ENCODE measurements at regions not wholly inside any gene's neighbourhood (a gene's known extent, or its start where the extent isn't known, plus 50 kb on each side); places are given as distances from the start of the nearest gene placed in this dataset.
"Not testable (repeated sequence)": the region's sequence is repeated elsewhere in the genome, so short reads cannot be mapped to it uniquely, and the experiment has no call there.

DNA sequence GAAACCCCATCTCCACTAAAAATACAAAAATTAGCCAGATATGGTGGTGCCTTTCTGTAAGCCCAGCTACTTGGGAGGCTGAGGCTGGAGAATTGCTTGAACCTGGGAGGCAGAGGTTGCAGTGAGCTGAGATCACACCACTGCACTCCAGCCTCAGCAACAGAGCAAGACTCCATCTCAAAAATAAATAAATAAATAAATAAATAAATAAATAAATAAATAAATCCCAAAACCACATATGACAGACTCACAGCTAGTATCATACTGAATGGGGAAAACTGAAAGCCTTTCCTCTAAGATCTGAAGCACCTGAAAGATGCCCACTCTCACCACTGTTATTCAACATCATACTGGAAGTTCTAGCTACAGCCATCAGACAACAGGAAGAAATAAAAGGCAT is 97.3 kb downstream of the TTC6 start:
- not testable (repeated sequence) for TF ChIP-seq EZH2 (IDR thresholded peaks at IDR 0.05; ENCODE audit: borderline replicate concordance, low read depth, low read length, severe bottlenecking); POLR2AphosphoS5 (IDR thresholded peaks at IDR 0.05; ENCODE audit: insufficient read depth, low read depth, low read length); MYC (IDR thresholded peaks at IDR 0.05; ENCODE audit: low read depth, low read length); POLR2A (IDR thresholded peaks at IDR 0.05; ENCODE audit: low read depth, low read length); GATA2 (IDR thresholded peaks at IDR 0.05; ENCODE audit: insufficient read depth, insufficient read length, low read depth, low read length); JUN (IDR thresholded peaks at IDR 0.05; ENCODE audit: borderline replicate concordance, insufficient read depth, insufficient read length, low read depth)
- TF ChIP-seq, protein P1, sequence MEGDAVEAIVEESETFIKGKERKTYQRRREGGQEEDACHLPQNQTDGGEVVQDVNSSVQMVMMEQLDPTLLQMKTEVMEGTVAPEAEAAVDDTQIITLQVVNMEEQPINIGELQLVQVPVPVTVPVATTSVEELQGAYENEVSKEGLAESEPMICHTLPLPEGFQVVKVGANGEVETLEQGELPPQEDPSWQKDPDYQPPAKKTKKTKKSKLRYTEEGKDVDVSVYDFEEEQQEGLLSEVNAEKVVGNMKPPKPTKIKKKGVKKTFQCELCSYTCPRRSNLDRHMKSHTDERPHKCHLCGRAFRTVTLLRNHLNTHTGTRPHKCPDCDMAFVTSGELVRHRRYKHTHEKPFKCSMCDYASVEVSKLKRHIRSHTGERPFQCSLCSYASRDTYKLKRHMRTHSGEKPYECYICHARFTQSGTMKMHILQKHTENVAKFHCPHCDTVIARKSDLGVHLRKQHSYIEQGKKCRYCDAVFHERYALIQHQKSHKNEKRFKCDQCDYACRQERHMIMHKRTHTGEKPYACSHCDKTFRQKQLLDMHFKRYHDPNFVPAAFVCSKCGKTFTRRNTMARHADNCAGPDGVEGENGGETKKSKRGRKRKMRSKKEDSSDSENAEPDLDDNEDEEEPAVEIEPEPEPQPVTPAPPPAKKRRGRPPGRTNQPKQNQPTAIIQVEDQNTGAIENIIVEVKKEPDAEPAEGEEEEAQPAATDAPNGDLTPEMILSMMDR (IDR thresholded peaks at IDR 0.05; ENCODE audit: extremely low read depth in 1 of 2, insufficient read depth in 1 of 2, low read depth in 1 of 2, low read length in 2 of 2): not testable (repeated sequence)
- TF ChIP-seq, protein P2, sequence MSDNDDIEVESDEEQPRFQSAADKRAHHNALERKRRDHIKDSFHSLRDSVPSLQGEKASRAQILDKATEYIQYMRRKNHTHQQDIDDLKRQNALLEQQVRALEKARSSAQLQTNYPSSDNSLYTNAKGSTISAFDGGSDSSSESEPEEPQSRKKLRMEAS (IDR thresholded peaks at IDR 0.05; ENCODE audit: insufficient read depth, insufficient read length): not testable (repeated sequence)
